ENCODE measurements at regions not wholly inside any gene's neighbourhood (a gene's known extent, or its start where the extent isn't known, plus 50 kb on each side); places are given as distances from the start of the nearest gene placed in this dataset.

DNA sequence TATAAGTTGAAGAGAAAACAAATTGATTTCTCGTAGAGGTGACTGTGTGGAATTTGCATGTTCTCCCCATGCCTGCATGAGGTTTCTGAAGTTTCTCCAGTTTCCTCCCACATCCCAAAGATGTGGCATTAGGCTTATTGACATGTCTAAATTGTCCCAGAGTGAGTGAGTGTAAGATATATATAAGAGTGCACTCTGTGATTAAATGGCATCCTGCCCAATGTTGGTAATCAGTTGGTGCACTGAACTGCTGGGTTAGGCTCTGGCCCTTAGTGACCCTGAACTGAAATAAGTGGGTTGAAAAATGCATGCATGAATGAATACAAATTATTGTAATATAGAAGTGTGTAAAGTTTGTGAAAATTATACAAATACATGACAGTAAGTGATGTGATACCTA lies 1106.5 kb downstream of the TECRL start:
- TF ChIP-seq CTCF (IDR thresholded peaks at IDR 0.05; ENCODE audit: low read depth, low read length, poor library complexity, severe bottlenecking) (no peak), EZH2phosphoT487 (IDR thresholded peaks at IDR 0.05; ENCODE audit: borderline replicate concordance, low read length) (no peak)

Data from DOHH2 (cell line).